Liver (tissue), 3 donors: ENCODE measurements at regions not wholly inside any gene's neighbourhood (a gene's known extent, or its start where the extent isn't known, plus 50 kb on each side); places are given as distances from the start of the nearest gene placed in this dataset.

Experiments
- EGR1 ChIP-seq, 2 donors: IDR thresholded peaks; 2 replicates each; pipeline ENCODE4 v1.6.1; 2016 to 2018; ENCODE audit warnings: antibody characterized with exemption in 2 of 2, low read depth in 2 of 2
- JUND ChIP-seq, 2 donors: IDR thresholded peaks; 2 replicates each; pipeline ENCODE4 v1.6.1; 2016; ENCODE audit warnings: antibody characterized with exemption in 2 of 2
- NR2F2 ChIP-seq: IDR thresholded peaks from 2 replicates; pipeline ENCODE4 v1.6.1; 2016; ENCODE audit warnings: antibody characterized with exemption
- YY1 ChIP-seq: IDR thresholded peaks from 2 replicates; pipeline ENCODE4 v1.6.1; 2016; ENCODE audit warnings: antibody characterized with exemption, mild to moderate bottlenecking
- TF ChIP-seq, protein P1 (sequence below): IDR thresholded peaks from 2 replicates; pipeline ENCODE4 v1.6.1; 2016; ENCODE audit warnings: antibody characterized with exemption
- TF ChIP-seq, protein P2 (sequence below): fragments of 150-350 bp; IDR thresholded peaks from 2 replicates; pipeline ENCODE4 v1.5.1; 2017; ENCODE audit warnings: improper control_type of control experiment, low read depth, low read length; ENCODE audit not compliant: missing input control
- donor health status: healthy.
- donor health status: healthy.

DNA sequence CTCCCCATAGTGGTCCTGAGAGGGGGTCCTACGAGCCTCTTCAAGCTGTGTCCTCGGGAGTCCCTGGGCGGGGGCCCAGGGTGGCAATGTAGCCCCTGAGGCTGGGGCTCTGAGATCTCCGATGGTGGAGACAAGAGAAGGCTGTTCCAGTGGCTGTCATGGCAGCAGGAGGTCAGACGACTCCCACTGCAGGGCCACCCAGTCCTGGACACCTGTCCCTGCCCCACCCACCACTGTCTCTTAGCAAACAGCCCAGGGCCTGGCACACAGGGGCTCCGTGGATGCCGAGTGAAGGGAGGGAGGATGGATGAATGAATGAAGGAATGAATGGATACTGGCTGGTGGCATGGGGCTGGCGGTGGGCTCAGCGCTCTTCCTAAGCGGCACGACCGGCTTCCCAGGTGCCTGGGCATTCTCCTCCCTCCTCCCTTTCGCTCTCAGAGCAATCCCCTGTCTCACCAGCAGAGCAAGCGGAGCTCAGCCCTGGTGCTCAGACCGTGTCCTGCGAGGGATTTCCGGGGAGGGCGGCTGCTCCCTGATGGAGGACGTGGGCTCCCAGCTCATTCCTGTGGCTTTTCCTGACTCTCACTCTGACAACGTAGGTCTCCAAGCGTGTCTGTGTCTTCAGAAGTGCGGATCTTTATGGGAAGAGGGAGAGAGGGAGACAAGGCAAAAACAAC is 1272.6 kb downstream of the BRD1 start:
- TF ChIP-seq, protein P1, sequence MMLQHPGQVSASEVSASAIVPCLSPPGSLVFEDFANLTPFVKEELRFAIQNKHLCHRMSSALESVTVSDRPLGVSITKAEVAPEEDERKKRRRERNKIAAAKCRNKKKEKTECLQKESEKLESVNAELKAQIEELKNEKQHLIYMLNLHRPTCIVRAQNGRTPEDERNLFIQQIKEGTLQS, result no peak
- TF ChIP-seq, protein P2, sequence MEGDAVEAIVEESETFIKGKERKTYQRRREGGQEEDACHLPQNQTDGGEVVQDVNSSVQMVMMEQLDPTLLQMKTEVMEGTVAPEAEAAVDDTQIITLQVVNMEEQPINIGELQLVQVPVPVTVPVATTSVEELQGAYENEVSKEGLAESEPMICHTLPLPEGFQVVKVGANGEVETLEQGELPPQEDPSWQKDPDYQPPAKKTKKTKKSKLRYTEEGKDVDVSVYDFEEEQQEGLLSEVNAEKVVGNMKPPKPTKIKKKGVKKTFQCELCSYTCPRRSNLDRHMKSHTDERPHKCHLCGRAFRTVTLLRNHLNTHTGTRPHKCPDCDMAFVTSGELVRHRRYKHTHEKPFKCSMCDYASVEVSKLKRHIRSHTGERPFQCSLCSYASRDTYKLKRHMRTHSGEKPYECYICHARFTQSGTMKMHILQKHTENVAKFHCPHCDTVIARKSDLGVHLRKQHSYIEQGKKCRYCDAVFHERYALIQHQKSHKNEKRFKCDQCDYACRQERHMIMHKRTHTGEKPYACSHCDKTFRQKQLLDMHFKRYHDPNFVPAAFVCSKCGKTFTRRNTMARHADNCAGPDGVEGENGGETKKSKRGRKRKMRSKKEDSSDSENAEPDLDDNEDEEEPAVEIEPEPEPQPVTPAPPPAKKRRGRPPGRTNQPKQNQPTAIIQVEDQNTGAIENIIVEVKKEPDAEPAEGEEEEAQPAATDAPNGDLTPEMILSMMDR, result no peak
- TF ChIP-seq YY1 (no peak), EGR1 (IDR thresholded peaks at IDR 0.05; ENCODE audit: low read depth in 2 of 2) (no peak), NR2F2 (no peak), JUND (IDR thresholded peaks at IDR 0.05) (no peak)
